Liver (tissue), 3 donors: ENCODE measurements at regions not wholly inside any gene's neighbourhood (a gene's known extent, or its start where the extent isn't known, plus 50 kb on each side); places are given as distances from the start of the nearest gene placed in this dataset.

Experiments used
- CTCF ChIP-seq: fragments of 150-350 bp; IDR thresholded peaks from 2 replicates; pipeline ENCODE4 v1.5.1; 2017; ENCODE audit warnings: improper control_type of control experiment, low read depth, low read length; ENCODE audit not compliant: missing input control
- EGR1 ChIP-seq, 2 donors: IDR thresholded peaks; 2 replicates each; pipeline ENCODE4 v1.6.1; 2016 to 2018; ENCODE audit warnings: antibody characterized with exemption in 2 of 2, low read depth in 2 of 2
- FOXA1 ChIP-seq: IDR thresholded peaks from 2 replicates; pipeline ENCODE4 v1.6.1; 2016; ENCODE audit warnings: antibody characterized with exemption
- GABPA ChIP-seq, 2 donors: IDR thresholded peaks in 1 of 2; conservative IDR thresholded peaks in 1 of 2; 2 replicates each; pipeline ENCODE4 v1.6.1; 2016; ENCODE audit warnings: antibody characterized with exemption in 2 of 2, mild to moderate bottlenecking in 1 of 2, moderate library complexity in 1 of 2
- JUND ChIP-seq, 2 donors: IDR thresholded peaks; 2 replicates each; pipeline ENCODE4 v1.6.1; 2016; ENCODE audit warnings: antibody characterized with exemption in 2 of 2
- MAX ChIP-seq: IDR thresholded peaks from 2 replicates; pipeline ENCODE4 v1.6.1; 2016; ENCODE audit warnings: antibody characterized with exemption
- RAD21 ChIP-seq, 2 donors: IDR thresholded peaks; 2 replicates each; pipeline ENCODE4 v1.6.1; 2016; ENCODE audit warnings: antibody characterized with exemption in 2 of 2, mild to moderate bottlenecking in 2 of 2
- REST ChIP-seq: IDR thresholded peaks from 2 replicates; pipeline ENCODE4 v1.6.1; 2016; ENCODE audit warnings: antibody characterized with exemption, mild to moderate bottlenecking
- SP1 ChIP-seq: IDR thresholded peaks from 2 replicates; pipeline ENCODE4 v1.6.1; 2018; ENCODE audit warnings: antibody characterized with exemption, mild to moderate bottlenecking
- donor health status: healthy.
- donor health status: healthy.

- TF ChIP-seq RAD21 (IDR thresholded peaks at IDR 0.05) (no peak), CTCF (no peak), EGR1 (IDR thresholded peaks at IDR 0.05; ENCODE audit: low read depth in 2 of 2) (no peak), REST (no peak), SP1 (no peak), GABPA (IDR thresholded peaks at IDR 0.05 in 1 of 2, conservative IDR thresholded peaks at IDR 0.05 in 1 of 2) (no peak), MAX (no peak), FOXA1 (no peak), JUND (IDR thresholded peaks at IDR 0.05) (no peak)
Measured at GRCh38 chr15:81473946-81474345, 99.9 kb upstream of the TMC3 start.
